Erythroblast (primary cell): ENCODE measurements at regions not wholly inside any gene's neighbourhood (a gene's known extent, or its start where the extent isn't known, plus 50 kb on each side); places are given as distances from the start of the nearest gene placed in this dataset.
A peak's percentile ranks its signal among the peaks of the same experiment; 100 is the strongest.

ENCODE experiments used
- DNase-seq, 2 experiments: peaks; one replicate each; lab custom pipeline; 2025; lab: John Stamatoyannopoulos, UW
- GATA1 ChIP-seq: IDR thresholded peaks from 2 replicates; pipeline ENCODE4 v1.6.1; 2011; ENCODE audit warnings: low read depth, mild to moderate bottlenecking, control low read depth, low read length, moderate library complexity
- POLR2A ChIP-seq: IDR thresholded peaks from 2 replicates; pipeline ENCODE4 v1.6.1; 2011; ENCODE audit warnings: mild to moderate bottlenecking, low read length

DNA sequence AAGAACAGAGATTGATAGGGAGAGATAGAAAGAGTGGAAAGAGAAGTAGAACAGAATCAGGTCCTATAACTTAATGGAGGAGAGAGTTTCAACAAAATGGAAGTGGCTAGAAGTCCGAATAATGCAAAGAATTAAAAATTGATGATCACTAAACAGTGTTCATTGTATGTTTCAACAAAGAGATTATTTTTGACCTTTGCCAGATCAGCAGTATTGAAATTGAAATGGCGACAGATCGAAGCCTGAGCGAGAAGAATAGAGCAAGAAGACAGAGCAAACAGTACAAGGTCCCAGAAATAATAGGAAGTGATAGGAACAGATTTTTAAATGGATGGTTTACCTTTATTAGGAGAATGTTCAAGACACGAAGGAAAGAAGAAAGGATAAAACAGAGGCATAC is 1012.8 kb upstream of the FBXO33 start:
- no peak for TF ChIP-seq POLR2A
- TF ChIP-seq GATA1: no peak
- no peak for DNase-seq

DNA sequence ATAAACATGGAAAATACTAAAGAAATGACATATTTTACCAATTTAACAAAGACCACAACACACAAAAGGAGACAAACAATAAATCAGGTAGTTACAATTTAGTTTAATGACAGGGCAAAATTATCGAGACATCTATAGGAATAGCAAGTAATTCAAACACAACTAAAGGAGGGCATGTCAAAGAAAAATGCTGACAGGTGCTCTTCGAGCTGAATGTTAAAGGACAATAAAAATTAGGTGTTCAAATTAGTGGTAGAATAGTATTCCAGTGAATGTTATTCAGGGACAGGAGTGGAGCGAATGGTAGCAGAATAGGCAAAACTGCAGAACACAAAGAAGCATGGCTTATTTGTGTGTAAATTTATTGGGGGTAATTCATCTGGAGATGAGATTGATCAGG is 1004.3 kb upstream of the FBXO33 start:
- no peak for TF ChIP-seq GATA1
- no peak for TF ChIP-seq POLR2A
- DNase-seq: no peak

DNA sequence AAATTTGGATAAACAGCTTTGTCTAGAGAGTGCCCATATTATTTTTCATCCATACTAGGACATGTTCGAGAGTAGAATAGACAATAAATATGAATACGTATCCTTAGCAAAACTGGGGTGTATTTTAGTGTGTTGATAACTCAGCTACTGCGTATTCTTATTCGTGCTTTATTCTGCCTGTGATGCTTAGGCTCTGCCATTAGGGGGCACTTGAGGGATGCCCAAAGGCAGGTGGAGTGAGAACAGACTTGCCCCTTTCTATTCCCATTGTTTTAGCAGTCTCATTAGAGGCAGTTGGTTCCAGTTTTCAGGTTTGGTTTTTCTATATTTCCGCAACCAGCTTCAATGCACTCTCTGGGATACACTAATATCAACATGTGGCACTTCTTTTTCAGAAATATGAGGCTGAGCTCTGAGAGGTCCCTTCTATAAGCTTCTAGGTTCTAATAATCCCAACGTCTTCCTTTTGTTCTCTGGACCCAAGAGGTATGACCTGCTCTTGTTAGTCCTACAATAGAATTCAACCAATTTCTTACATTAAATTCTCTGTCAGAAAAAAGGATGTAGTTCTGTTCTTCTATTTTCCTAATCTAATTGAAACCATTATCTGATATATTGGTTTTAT is 985.7 kb upstream of the FBXO33 start:
- DNase-seq: peak in 1 of 2 experiments; percentile 2
- TF ChIP-seq GATA1: no peak
- TF ChIP-seq POLR2A: no peak

DNA sequence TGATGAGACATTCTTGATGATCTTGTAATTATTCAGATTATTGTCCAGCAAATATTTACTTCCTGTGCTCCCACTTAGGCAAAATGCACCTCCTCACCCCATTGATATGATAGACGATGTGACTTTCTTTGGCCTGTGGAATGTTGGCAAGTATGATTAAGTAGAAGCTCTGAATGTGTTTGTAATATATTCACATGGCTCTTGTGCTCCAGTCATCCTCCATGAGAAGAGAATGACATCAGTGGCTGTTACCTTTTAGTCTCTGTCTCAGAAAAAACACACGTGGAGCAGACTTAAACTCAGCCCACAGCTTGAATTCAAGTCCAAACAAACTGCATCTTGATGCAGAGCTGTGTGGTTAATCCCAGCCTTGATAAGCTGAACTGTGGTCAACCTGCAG is 984.3 kb upstream of the FBXO33 start:
- TF ChIP-seq POLR2A: no peak
- no peak for DNase-seq

DNA sequence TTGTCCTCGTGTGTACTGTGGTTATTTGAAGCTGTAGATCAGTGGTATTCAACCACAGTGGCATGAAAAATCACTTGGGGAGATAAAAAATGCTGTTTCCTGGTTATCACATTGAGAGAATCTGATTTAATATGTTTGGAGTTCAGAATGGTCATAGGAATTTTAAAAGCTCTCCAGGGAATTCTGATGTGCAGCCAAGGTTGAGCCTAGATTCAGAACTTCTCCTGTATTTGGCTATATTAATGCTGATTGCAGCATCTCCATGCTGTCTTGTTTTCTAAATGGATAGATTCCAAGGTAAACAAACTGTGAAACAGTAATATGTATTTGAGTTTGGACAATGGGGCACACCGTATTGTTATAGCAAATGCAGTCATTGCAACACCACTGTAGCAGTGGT is 982.2 kb upstream of the FBXO33 start:
- TF ChIP-seq GATA1 (no peak), POLR2A (no peak)
- DNase-seq: no peak

DNA sequence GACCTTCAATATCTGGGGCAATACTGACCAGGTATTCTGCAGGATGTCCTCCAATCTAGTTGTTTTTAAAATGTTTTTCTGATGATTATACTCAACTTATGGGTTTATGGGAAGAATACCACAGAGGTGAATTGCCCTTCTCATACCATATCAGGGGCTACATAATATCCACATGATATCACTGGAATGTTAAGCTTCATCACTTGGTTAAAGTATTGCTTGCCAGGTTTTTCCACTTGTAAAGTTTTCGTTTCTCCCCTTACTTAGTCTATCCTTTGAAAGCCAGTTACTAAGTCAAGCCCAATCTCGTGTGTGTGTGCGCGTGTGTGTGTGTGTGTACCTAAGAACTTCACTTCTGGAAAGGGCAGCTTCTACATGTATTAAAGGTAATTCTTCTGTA is 980.9 kb upstream of the FBXO33 start:
- TF ChIP-seq POLR2A: no peak
- no peak for TF ChIP-seq GATA1

DNA sequence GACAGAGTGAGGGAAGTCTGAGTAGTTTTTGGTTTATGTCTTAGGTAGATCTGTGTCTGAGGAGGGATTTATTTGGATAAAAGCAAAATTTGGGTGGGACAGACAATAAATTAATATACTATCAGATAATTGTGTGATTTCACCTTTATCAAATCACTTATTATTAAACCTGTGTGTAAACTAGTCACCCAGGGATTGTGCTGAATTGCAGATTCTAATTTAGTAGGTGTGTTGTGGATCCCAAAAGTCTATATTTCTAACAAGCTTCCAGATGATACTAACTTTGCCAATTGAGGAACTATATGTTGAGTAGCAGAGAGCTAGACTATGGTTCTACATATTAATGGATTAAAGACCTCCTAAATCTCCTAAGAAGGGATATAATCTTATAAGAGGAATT is 978.5 kb upstream of the FBXO33 start:
- TF ChIP-seq GATA1 (no peak), POLR2A (no peak)
- no peak for DNase-seq

More for the DNA sequence above, 980.9 kb upstream of the FBXO33 start:
- no peak for DNase-seq

DNA sequence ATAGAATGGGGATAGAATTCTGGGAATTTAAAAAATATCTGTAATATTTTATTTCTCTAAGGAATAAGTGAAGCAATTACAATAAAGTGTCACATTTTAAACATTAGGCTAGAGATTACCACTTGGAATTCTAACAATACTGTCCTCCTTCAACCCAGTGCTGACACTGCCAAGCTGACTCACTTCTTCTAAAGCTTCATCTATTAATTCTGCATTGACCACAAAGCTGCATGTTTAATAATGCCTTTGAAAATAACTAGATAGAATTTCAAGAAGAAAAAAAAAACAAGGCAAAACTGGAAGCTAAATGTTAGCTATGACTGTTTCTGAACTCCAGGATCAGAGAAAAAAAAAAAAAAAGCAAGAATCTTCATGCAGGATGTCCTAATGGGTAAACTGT is 970.7 kb upstream of the FBXO33 start:
- no peak for DNase-seq
- TF ChIP-seq GATA1: no peak
- TF ChIP-seq POLR2A: no peak

DNA sequence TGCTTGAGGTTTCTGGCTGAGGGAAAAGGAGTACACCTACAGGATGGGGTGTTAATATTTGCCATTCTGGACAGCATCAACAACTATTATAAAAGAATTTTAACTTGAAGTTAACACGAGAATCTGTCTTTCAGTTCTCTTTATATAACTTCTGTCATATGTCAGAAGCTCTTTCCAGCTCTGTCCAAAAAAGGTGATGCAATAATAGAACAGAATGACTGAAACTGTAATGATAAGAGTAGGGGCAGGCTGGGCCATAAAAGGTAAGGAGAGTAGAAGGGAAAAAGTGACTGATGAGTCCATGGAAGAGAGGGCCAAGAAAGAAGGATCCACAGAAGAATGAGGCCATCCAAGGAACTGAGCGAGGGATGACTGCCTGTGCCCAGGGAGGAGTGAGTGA is 966.7 kb upstream of the FBXO33 start:
- TF ChIP-seq GATA1 (no peak), POLR2A (no peak)
- DNase-seq: no peak

DNA sequence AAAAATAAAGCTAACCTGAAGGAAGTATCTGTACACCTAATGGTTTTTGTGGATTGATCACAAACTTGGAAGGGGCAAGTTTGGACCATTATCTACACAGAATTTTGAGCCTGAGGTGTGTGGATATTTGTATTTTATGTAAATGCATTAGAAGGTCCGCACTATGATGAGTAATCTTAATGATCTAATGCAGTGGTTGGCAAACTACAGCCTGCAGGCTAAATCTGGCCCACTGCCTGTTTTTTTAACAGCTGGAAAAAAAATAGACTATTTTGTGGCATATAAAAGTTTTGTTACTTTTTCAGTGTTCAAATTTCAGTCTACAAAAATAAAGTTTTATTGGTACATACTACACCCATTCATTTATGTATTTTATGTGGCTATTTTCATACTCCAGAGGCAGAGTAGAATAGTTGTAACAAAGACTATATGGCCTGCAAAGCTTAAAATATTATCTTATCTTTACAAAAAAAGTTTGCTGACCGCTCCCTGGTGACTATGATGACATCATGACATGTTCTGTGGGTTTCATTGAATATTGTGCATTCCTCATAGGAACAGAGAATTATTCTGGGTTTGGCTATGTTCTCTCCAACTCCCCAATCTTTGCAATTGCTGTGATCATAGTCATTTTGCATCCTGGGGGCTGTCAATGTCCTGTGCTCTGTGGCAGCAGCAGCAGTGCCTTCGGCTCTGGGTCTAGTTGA is 962.6 kb upstream of the FBXO33 start:
- no peak for TF ChIP-seq GATA1
- TF ChIP-seq POLR2A: no peak
- no peak for DNase-seq

DNA sequence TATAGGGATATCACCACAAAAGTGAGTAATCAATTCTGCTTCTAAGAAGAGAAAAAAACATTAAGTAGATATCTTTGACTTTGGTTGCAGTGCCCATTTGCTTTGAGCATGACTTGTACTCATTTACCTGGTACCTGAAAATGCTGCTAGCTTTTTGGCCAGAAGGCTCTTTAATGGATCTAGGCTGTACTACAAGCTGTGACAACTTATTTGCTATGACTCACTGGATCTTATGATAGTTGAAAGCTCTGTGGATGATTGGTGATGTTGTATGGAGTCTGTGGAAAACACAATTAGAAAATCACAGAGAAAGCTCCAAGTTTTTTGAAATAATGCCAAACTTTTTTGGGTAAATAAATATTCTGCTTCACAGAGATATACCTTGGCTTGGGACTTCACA is 960.9 kb upstream of the FBXO33 start:
- no peak for DNase-seq
- no peak for TF ChIP-seq GATA1
- TF ChIP-seq POLR2A: no peak

DNA sequence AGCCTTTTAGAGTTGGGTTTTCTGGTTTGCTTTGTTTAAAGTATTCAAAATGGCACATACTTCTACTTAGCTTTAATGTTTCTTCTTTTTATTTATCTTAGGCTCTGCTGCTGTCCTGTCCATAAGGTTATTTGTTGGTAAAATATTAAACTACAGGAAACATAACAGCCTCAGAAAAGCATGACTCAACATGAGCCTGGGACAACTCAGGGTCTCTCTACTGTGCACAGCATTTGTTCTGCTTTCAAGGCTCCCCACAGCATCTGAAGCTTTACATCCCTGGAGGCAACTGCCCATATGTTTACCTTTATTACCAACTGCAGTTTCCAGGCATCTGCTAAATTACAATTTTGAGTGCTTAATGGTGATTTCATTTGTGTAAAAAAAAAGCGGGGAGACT is 954.2 kb upstream of the FBXO33 start:
- TF ChIP-seq POLR2A (no peak), GATA1 (no peak)

DNA sequence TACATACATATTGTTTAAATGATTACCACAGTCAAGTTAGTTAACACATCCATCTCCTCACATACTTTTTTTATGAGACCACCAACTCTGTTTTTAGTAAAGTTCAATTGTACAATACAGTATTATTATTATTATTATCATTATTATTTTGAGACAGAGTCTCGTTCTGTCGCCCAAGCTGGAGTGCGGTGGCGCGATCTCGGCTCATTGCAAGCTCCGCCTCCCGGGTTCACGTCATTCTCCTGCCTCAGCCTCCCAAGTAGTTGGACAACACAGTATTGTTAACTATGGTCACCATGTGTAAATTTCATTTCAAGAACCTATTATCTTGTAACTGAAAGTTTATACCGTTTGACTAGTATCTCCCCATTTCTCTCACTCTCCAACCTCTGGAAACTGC is 942.0 kb upstream of the FBXO33 start:
- TF ChIP-seq POLR2A (no peak), GATA1 (no peak)
- no peak for DNase-seq

More for the DNA sequence above, 954.2 kb upstream of the FBXO33 start:
- no peak for DNase-seq

DNA sequence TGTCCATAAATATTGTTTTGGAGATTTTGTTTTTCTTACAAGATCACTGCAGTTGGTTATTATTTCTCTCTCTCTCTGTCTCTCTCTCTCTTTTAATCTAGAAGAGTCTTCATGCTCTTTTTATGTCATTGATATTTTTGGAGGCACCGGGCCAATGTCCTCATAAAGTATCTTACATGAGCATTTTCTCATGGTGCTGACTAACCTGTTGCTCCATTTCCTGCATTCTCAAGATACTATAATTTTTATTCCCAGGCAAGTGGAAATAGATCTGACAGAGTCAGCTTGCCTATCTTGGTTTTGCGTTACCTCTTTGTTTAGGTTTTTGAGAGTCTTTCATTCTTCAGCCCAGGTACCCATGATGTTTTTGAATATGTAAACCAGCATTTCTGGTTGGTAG is 938.8 kb upstream of the FBXO33 start:
- no peak for DNase-seq
- TF ChIP-seq GATA1: no peak
- TF ChIP-seq POLR2A: no peak

DNA sequence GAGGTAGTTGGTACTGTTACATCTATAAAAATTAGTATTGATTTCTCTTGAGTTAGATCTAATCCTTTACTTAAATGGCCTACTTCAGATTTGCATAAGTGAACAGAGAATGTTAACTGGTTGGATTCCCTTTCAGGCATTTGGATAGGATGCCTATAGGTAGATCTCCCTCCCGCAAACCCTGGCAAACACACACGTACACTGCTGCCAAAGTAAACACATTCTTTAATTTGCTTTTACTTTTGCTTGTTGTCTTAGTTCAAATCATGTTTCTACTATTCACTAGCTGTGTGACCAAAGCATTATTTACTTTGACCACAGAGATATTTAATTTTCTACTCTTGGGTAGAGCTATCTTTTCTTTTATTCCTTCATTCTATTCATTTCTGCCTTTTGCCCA is 936.1 kb upstream of the FBXO33 start:
- TF ChIP-seq POLR2A (no peak), GATA1 (no peak)
- DNase-seq: no peak
